NCI-H187 (cell line): ENCODE measurements at regions not wholly inside any gene's neighbourhood (a gene's known extent, or its start where the extent isn't known, plus 50 kb on each side); places are given as distances from the start of the nearest gene placed in this dataset.
"Not testable (repeated sequence)": the region's sequence is repeated elsewhere in the genome, so short reads cannot be mapped to it uniquely, and the experiment has no call there.

Experiments used
- DNase-seq, 2 experiments: peaks; one replicate each; lab custom pipeline; 2025; lab: John Stamatoyannopoulos, UW

GRCh38 chr2:128613876-128614275 is 295.2 kb upstream of the HS6ST1 start:
- DNase-seq = no peak

DNA sequence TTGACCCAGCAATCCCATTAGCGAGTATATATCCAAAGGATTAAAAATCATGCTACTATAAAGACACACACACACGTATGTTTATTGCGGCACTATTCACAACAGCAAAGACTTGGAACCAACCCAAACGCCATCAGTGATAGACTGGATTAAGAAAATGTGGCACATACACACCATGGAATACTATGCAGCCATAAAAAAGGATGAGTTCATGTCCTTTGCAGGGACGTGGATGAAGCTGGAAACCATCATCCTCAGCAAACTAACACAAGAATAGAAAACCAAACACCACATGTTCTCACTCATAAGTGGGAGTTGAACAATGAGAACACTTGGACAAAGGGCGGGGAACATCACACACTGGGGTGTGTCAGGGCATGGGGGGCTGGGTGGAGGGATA is 296.2 kb upstream of the HS6ST1 start:
- DNase-seq = not testable (repeated sequence)

DNA sequence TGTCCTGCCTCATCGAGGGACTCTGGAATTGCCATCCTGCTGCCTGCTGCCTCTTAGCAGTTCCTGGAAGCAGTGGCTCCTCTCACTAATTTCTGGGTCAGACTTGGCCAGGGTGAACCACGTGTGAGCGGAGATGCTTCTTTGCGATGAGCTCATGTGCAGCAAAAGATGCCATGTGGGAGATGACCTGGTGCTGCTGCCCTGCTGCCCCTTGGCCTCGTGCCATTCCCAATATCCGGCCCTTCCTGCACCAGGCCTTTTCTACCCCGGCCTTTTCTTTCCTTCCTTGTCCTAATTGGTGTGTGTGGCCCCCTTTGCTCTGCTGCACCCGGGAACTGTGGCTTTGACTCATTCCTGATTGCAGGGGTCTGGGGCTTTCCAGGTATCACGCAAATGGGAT is 296.9 kb upstream of the HS6ST1 start:
- DNase-seq = no peak

DNA sequence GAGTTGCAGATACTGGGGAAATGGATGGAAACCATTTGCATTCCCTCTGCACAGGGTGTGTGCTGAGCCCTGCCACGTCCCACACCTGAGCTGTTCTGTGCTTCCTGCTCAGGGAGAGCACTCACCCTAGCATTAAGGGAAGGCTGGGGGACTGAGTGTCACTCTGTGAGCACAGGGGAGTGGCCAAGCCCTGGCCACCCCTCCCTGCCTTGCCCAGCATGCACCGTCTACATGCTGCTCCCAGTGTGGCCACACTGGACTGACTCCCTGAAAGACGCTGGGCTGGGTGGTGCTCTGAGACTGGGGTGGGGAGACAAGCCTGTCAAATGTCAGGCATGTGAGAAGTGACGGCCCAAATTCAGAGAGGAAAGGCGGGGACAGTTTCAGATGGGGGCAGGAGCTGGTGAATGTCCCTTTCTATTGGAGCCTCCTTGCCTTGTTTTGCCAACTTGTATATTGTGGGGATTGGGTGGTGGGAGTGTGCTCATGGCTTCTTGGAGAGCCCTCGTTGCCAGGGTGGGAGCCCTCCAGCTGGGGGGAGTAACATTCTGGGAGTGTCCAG is 298.4 kb upstream of the HS6ST1 start:
- no peak for DNase-seq

DNA sequence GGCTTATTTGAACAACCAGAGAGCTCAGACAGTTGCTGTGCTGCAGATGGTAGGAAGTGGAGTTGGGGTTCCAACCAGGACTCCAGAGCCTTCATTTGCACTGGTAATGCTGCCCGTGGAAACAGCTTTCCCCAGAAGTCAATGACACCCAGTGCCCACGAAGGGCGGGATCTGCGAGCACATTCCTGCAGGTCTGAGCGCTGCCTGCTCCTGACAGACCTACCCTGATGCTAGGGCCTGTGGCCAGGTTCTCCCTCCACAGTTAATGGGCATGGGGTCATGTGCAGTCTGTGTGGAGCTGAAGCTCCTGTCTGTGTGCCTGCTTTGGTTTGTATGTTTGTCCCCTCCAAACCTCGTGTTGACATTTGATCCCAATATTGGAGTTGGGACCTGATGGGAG is 299.0 kb upstream of the HS6ST1 start:
- DNase-seq = no peak

- no peak for DNase-seq
Observed at GRCh38 chr2:128618642-128619041, 300.0 kb upstream of the HS6ST1 start.

DNA sequence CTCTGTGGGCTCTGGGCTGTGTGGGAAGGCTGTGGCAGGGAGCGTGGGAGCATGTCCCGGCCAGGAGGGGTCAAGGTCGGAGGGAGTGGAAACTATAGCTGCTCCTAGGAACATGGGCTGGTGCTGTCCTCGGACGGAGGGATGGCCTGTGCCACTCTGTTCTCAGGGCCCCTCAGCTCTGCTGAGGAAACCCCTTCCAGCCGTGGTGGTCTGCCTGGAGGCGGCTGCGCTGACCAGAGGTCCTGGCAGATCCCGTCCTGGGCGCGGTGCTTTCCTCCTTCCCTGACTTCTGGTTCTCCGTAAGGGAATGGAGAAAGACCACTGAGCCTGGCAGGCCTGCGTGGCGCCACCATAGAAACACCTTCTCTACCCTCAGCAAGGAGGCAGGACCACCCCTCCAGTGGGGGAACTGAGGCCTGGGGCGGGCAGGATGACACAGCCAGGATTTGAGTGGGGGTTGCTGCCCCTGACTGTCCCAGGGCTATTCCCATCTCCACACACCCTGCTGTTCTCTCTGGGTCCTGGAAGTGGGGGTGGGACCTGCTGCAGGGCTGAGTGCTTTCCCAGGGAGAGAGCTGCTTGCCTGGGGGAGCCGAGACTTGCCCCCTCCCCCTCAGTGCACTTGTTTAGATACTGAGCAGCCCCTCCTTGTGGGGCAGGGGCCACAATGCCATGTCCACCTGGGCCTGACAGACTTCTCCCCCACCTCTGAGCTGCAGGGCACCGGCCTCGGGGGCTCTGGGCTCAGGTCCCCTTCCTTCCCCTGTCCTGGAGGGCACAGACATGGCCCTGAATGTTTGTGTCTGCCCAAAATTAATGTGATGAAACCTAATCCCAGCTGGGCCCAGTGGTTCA is 301.0 kb upstream of the HS6ST1 start:
- DNase-seq = no peak

- DNase-seq = no peak
Observed at GRCh38 chr2:128621074-128621473, 302.4 kb upstream of the HS6ST1 start.

GRCh38 chr2:128622371-128622770 is 303.7 kb upstream of the HS6ST1 start:
- DNase-seq = no peak

DNA sequence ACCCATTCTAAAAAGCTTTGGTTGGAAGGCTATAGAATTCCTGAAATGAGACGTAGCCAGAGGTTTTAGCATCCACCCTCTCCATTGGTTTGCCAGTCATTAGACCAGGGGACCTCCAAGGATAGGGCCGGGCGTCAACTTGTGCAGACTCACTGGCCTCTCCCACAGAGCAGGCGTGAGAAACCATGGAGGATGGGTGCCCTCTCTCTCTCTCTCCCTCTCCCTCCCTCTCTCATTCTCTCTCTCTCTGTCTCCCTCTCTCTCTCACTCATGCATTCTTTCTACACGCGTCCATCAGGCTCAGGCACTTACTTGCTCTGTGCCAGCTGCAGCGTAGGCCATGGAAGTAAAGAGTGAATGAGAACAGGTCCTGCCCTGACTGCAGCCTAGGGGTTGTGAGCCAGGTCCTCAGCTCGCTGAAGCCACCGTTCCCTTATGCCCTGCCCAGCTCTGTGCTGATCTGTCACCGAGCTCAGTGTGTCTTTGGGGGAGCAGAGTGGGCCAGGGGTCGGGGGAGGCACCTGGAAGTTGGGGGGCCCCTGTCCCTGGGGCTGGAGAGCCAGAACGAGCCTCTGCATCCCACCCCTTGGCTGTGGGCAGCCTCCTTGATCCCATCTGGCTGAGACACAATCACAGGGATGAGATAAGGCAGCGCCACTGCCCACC is 304.4 kb upstream of the HS6ST1 start:
- DNase-seq = no peak

GRCh38 chr2:128623776-128624761 is 305.4 kb upstream of the HS6ST1 start:
- no peak for DNase-seq

DNA sequence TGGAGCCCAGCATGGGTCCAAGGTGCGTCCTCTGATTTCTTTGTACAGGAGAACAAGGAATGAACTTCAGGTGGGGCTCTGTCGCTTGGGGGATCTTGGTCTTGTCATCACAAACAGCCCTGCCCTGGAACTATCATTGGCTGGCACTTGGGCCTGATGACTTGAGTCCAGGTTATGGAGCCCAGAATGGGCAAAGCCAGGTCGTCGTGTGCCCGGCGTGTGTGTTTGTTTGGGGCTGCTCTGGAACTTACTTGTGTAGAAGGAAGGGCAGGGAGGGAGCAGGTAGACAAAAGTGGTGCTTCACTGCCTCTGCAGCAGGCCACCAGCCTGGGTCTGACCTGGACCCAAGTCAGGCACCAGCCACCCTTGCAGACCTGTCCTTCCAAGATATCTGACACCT is 306.3 kb upstream of the HS6ST1 start:
- DNase-seq = no peak

GRCh38 chr2:128625421-128625820 is 306.8 kb upstream of the HS6ST1 start:
- DNase-seq = no peak

DNA sequence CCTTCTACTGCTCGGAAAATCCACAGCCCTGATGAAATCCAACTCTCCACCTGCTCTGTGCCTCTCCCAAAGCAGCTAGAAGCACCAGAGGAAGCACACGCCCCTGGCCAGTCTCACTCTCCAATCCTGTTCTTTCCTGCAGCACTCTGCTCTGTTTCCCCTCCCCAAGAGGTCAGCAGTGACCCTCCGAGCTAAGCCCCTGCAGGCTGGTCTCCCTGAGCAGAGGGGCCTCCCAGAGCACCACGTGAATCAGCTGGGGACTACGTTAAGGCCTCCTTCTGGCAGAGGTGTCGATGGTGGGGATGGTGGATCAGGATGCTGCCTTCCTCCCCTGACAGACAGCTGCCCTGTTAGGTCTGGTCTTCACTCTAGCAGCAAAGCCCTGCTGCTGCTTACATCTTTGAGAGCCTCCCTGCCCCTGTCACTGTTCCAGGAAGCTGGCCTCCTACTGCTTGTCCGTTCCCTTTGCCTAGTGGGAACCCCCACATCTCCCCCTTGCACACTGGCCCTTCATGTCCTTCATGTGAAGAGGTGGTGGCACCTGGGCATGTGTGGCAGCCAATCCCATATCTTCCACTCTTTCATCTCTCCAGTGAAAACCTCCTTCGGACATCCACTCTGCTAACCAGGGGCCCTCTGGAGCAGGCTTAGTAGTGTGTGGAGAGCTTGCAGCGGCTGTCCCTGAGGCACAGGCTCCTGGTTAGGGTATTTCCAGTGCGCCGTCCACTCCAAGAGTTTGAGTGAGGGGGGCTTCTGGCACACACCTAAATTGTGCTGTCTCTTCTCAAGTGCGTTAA is 307.5 kb upstream of the HS6ST1 start:
- DNase-seq = no peak

DNA sequence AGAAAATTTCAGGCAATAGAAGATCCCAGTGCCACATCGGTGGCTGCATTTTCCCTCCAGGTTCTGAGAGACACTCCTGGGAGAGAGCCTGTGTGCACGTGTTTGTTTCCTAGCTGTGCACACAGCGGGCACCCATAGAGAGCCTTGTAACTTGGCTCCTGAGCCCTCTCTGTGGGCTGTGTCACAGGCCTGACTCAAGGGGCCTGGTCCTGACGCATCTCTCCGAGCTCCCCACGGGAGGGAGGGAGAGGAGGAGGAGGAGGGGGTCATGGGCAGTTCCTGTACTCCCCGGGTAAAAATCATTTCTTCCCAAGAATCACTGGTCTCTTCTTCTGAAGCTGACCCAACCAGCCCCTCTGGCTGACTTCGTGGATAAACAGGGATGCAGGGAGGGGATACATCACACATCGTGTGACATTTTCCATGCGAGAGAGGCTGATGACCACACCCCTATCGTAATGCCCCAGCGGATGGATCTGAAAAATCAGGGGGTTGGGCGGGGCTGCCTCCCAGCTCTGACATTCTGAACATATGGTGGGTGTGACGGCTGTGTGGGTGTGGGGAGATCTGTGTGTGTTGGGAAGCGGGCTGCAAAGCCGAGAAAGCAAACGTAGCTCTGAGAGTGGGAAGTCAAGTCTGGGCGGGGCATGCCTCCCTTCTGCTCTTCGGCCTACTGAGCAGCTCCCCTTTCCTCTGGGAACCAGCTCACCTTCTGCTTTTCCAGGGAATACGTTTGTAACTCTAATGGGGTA is 308.3 kb upstream of the HS6ST1 start:
- DNase-seq = no peak

DNA sequence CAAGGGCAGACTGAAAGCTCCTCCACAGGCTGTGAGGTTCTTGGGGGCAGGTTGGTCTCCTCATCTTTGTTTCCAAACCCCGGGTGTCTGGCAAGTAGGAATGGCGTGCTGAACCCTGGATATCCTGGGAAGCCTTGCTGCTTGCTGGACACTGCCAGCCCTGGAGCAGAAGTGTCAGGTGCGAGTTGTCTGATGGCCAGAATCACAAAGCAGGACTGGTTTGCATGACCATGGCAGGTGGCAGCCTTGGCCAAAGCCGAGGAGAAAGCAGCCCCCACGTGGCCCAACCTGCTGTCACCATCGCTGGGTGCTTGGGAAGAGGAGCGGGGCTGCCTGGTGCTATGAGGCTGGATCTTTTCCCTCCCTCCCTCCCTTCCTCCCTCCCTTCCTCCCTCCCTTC is 309.5 kb upstream of the HS6ST1 start:
- no peak for DNase-seq

- no peak for DNase-seq
Observed at GRCh38 chr2:128628996-128629395, 310.3 kb upstream of the HS6ST1 start.

GRCh38 chr2:128630974-128631697 is 312.5 kb upstream of the HS6ST1 start:
- no peak for DNase-seq

DNA sequence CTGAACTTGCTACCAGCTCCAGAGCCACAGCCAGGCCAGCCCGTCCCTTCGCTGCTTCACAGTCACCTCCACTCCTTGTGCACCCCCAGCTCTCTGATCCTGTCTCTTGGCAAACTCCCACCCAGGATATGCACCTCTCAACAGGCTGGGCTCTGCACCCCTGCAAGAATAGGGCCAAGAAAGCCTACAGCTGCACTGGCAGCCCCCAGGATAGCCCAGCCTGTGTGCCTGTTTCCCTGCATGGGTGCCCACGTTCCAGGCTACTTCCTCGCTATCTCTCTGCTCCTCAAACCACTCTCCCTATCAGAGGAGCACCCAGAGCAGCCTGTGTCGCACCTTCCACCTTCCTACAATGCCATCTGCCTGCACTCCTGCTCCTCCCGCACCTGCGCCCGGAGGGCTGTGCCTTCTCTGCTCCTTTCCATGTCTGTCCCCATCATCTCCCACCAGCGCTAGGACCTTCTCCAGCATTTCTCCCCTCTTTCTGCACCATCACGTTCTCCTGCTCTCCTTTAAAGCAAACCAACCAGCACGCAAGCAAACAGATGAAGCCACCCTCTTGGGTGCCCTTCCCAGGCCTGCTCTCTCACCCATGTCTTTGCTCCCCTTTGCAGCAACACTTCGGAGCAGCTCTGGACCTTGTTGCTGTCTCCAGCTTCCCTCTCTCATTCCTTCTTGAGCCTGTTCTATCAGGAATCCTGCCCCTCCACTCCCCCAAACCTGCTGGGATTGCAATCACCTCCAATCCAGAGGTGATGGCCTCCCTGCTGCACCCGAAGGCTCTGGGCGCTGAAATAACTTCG is 313.2 kb upstream of the HS6ST1 start:
- no peak for DNase-seq
